ENCODE measurements at regions not wholly inside any gene's neighbourhood (a gene's known extent, or its start where the extent isn't known, plus 50 kb on each side); places are given as distances from the start of the nearest gene placed in this dataset.

- TF ChIP-seq, protein P1, sequence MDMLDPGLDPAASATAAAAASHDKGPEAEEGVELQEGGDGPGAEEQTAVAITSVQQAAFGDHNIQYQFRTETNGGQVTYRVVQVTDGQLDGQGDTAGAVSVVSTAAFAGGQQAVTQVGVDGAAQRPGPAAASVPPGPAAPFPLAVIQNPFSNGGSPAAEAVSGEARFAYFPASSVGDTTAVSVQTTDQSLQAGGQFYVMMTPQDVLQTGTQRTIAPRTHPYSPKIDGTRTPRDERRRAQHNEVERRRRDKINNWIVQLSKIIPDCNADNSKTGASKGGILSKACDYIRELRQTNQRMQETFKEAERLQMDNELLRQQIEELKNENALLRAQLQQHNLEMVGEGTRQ (CRISPR knock-in tag; IDR thresholded peaks at IDR 0.05): no peak
- TF ChIP-seq ZBTB43 (CRISPR knock-in tag; IDR thresholded peaks at IDR 0.05): no peak
- TF ChIP-seq NR2C2 (CRISPR knock-in tag; IDR thresholded peaks at IDR 0.05): no peak
- no peak for TF ChIP-seq ZNF263 (CRISPR knock-in tag; IDR thresholded peaks at IDR 0.05; ENCODE audit: low read depth)
- TF ChIP-seq RORB (CRISPR knock-in tag; IDR thresholded peaks at IDR 0.05): no peak
- TF ChIP-seq MYBL2 (CRISPR knock-in tag; IDR thresholded peaks at IDR 0.05): no peak
- TF ChIP-seq ETV6 (CRISPR knock-in tag; IDR thresholded peaks at IDR 0.05): no peak
- TF ChIP-seq EMX1 (CRISPR knock-in tag; IDR thresholded peaks at IDR 0.05): no peak
- TF ChIP-seq ZSCAN18 (CRISPR knock-in tag; IDR thresholded peaks at IDR 0.05): no peak
- CTCF ChIA-PET: no interaction called here
- H3K9me3 Mint-ChIP-seq: peaks cover 13% of the 10 kb centered on the region
- H3K27me3 Mint-ChIP-seq (ENCODE audit: low read depth): no peaks in the 10 kb centered on the region
- POLR2A ChIA-PET: no interaction called here
- H3K36me3 Mint-ChIP-seq: peaks cover 38% of the 10 kb centered on the region
- no peak overlapping the region for H3K4me3 Mint-ChIP-seq
- ATAC-seq (no peak), DNase-seq (ENCODE audit: low spot score) (no peak)
- peaks cover 67% of the 10 kb centered on the region for H3K4me1 Mint-ChIP-seq
- no peak overlapping the region for H3K27ac Mint-ChIP-seq
Measured at GRCh38 chr4:114488301-114488982, 110.2 kb upstream of the UGT8 start.

GRCh38 chr4:114494246-114494803 is 104.3 kb upstream of the UGT8 start:
- Mint-ChIP-seq H3K4me3 (peak overlapping the region; percentile 76), H3K9me3 (peaks cover 13% of the 10 kb centered on the region), H3K27ac (peak overlapping the region; percentile 99), H3K36me3 (peaks cover 32% of the 10 kb centered on the region), H3K27me3 (ENCODE audit: low read depth) (no peaks in the 10 kb centered on the region), H3K4me1 (peaks cover 73% of the 10 kb centered on the region)
- ChIA-PET CTCF (no interaction called here), POLR2A (no interaction called here)
- ATAC-seq (peak; percentile 55), DNase-seq (ENCODE audit: low spot score) (peak; percentile 54)
- TF ChIP-seq SP1 (CRISPR knock-in tag; conservative IDR thresholded peaks at IDR 0.05): peak; percentile 44; the same call in 1 of the 2 replicates
- no peak for TF ChIP-seq PREB (CRISPR knock-in tag; IDR thresholded peaks at IDR 0.05; ENCODE audit: borderline replicate concordance)
- peak; percentile 46; the same call in 1 of the 2 replicates for TF ChIP-seq ZNF423 (CRISPR knock-in tag; IDR thresholded peaks at IDR 0.05)
- no peak for TF ChIP-seq ZNF138 (CRISPR knock-in tag; conservative IDR thresholded peaks at IDR 0.05)
- TF ChIP-seq TEAD1 (CRISPR knock-in tag; IDR thresholded peaks at IDR 0.05): peak; percentile 84; the same call in 1 of the 2 replicates
- TF ChIP-seq E2F1 (CRISPR knock-in tag; IDR thresholded peaks at IDR 0.05): no peak
- no peak for TF ChIP-seq AFF4 (CRISPR knock-in tag; IDR thresholded peaks at IDR 0.05; ENCODE audit: borderline replicate concordance)
- TF ChIP-seq MYBL2 (CRISPR knock-in tag; IDR thresholded peaks at IDR 0.05): no peak
- TF ChIP-seq, protein P2, sequence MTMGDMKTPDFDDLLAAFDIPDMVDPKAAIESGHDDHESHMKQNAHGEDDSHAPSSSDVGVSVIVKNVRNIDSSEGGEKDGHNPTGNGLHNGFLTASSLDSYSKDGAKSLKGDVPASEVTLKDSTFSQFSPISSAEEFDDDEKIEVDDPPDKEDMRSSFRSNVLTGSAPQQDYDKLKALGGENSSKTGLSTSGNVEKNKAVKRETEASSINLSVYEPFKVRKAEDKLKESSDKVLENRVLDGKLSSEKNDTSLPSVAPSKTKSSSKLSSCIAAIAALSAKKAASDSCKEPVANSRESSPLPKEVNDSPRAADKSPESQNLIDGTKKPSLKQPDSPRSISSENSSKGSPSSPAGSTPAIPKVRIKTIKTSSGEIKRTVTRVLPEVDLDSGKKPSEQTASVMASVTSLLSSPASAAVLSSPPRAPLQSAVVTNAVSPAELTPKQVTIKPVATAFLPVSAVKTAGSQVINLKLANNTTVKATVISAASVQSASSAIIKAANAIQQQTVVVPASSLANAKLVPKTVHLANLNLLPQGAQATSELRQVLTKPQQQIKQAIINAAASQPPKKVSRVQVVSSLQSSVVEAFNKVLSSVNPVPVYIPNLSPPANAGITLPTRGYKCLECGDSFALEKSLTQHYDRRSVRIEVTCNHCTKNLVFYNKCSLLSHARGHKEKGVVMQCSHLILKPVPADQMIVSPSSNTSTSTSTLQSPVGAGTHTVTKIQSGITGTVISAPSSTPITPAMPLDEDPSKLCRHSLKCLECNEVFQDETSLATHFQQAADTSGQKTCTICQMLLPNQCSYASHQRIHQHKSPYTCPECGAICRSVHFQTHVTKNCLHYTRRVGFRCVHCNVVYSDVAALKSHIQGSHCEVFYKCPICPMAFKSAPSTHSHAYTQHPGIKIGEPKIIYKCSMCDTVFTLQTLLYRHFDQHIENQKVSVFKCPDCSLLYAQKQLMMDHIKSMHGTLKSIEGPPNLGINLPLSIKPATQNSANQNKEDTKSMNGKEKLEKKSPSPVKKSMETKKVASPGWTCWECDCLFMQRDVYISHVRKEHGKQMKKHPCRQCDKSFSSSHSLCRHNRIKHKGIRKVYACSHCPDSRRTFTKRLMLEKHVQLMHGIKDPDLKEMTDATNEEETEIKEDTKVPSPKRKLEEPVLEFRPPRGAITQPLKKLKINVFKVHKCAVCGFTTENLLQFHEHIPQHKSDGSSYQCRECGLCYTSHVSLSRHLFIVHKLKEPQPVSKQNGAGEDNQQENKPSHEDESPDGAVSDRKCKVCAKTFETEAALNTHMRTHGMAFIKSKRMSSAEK (CRISPR knock-in tag; IDR thresholded peaks at IDR 0.05; ENCODE audit: borderline replicate concordance): no peak

Data from WTC11 (cell line).